ENCODE measurements at regions not wholly inside any gene's neighbourhood (a gene's known extent, or its start where the extent isn't known, plus 50 kb on each side); places are given as distances from the start of the nearest gene placed in this dataset.
"Not testable (repeated sequence)": the region's sequence is repeated elsewhere in the genome, so short reads cannot be mapped to it uniquely, and the experiment has no call there.

- ATAC-seq (no peak), DNase-seq (no peak)
- in situ Hi-C loops (cut with MboI; ENCODE audit: low sequenced_read_pairs in 4 of 4): no loop called here
- Histone ChIP-seq H3K27me3 (no peaks in the 10 kb centered on the region), H3K27ac (no peak overlapping the region), H3K4me3 (no peak overlapping the region), H3K36me3 (no peaks in the 10 kb centered on the region), H3K4me1 (no peaks in the 10 kb centered on the region), H3K9me3 (no peaks in the 10 kb centered on the region)
- intact Hi-C loops (cut with DNase I; ENCODE audit: low total_unique reads): no loop called here
- TF ChIP-seq CTCF (IDR thresholded peaks at IDR 0.05 in 4 of 5, conservative IDR thresholded peaks at IDR 0.05 in 1 of 5) (no peak), POLR2A (IDR thresholded peaks at IDR 0.05) (no peak)
Measured at GRCh38 chr5:164324239-164324638, 818.8 kb downstream of the MAT2B start.

DNA sequence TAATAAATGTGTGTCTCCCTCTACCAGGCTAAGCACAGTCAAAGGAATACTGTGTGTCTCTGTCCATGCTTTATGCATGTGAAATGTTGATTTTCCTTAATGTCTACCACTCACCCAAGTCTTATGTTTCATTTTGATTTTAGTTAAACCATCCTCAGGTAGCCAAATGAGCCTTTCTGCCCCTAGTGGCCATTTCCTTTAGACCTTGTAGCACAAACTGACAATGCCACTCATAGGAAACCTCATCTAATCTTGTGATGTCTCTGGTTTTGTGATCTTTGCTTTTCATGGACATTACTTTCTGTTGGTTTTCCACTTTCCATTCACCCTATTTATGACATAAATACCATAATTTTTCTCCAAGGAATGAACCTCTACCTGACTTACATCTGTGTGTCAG, 820.8 kb downstream of the MAT2B start:
- no peaks in the 10 kb centered on the region for H3K27me3 ChIP-seq
- no peak for ATAC-seq
- no peaks in the 10 kb centered on the region for H3K9me3 ChIP-seq
- TF ChIP-seq CTCF (IDR thresholded peaks at IDR 0.05 in 4 of 5, conservative IDR thresholded peaks at IDR 0.05 in 1 of 5) (no peak), POLR2A (IDR thresholded peaks at IDR 0.05) (no peak)
- H3K27ac ChIP-seq: no peak overlapping the region
- no peaks in the 10 kb centered on the region for H3K36me3 ChIP-seq
- H3K4me1 ChIP-seq: no peaks in the 10 kb centered on the region
- no peak overlapping the region for H3K4me3 ChIP-seq
- no peak for DNase-seq
- intact Hi-C loops (cut with DNase I; ENCODE audit: low total_unique reads) (no loop called here), in situ Hi-C loops (cut with MboI; ENCODE audit: low sequenced_read_pairs in 4 of 4) (no loop called here)

DNA sequence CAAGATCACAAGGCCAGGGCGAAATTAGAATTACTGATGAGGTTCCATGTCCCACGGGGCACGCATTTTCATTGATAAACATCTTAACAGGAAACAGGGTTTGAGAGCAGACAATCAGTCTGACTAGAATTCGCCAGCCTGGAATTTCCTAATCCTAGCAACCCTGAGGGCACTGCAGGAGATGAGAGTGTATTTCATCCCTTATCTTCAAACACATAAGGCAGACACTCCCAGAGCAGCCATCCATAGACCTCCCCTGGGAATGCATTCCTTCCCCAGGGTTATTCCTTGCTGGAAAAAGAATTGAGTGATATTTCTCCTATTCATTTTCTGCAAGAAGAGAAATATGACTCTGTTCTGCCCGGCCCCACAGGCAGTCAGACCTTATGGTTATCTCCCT, 821.7 kb downstream of the MAT2B start:
- DNase-seq; intact Hi-C loops (cut with DNase I; ENCODE audit: low total_unique reads); ATAC-seq; H3K4me3 ChIP-seq; H3K4me1 ChIP-seq; H3K27me3 ChIP-seq; H3K36me3 ChIP-seq; in situ Hi-C loops (cut with MboI; ENCODE audit: low sequenced_read_pairs in 4 of 4); H3K27ac ChIP-seq; H3K9me3 ChIP-seq: not testable (repeated sequence)

DNA sequence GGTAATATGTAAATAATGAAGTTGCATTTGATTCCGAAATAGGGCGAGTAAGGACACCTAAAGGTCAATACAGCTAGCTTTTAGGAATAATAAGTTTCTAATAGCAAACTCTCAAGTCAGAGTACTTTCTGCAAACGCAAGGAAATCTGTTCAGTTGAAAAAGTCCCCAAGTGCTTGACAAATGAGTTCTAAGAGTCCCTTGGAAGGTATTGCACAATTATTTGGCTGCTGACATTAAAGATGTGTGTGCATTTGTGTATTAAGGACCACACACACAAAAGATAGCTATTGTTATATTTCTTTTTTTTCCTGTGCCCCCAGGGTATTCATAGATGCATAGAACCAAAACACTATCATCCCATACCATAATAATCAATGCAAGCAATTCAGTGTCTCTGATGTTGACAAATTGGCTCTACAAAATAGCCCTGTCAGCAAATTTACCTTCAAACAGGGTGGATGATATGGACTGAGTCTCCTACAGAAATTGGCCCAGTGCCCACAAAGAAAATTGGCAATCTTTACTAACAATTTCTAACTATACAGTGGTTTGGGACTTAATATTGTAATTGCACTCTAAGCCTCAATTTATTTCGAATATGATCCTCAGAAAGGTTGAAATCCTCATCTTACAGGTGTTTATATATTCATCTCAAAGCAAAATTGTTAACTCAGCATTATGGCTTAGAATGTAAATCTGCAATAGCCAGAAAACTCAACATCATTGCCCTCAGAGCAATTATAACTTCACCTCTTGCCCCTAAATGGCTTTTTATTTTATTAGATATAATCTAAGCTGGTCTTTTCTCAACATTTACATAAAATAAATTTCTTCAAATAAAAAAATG, 827.2 kb downstream of the MAT2B start:
- no peaks in the 10 kb centered on the region for H3K4me1 ChIP-seq
- no peak for TF ChIP-seq POLR2A (IDR thresholded peaks at IDR 0.05)
- TF ChIP-seq CTCF (IDR thresholded peaks at IDR 0.05 in 4 of 5, conservative IDR thresholded peaks at IDR 0.05 in 1 of 5): no peak
- in situ Hi-C loops (cut with MboI; ENCODE audit: low sequenced_read_pairs in 4 of 4) (no loop called here), intact Hi-C loops (cut with DNase I; ENCODE audit: low total_unique reads) (no loop called here)
- H3K27me3 ChIP-seq: no peaks in the 10 kb centered on the region
- DNase-seq: no peak
- no peak overlapping the region for H3K27ac ChIP-seq
- no peak overlapping the region for H3K4me3 ChIP-seq
- no peaks in the 10 kb centered on the region for H3K36me3 ChIP-seq
- no peak for ATAC-seq
- H3K9me3 ChIP-seq: no peaks in the 10 kb centered on the region

DNA sequence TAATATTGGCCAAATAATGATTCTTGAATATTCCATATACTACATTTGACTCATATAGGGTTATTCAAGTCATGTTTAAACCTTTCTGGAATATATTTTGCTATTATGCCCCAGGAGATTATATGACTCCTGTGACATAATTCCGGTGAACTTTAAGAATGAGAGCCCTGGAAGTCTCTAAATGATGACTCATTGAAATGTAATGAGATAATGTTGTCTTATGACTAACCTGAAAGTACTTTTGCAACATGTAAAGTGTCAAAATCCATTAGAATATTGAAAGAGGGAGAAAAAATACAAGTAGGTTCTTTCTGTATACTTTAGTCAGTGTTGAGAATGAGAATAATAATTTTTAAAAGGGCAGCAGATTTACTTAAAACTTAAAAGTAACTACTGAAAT, 830.4 kb downstream of the MAT2B start:
- no peaks in the 10 kb centered on the region for H3K27me3 ChIP-seq
- H3K36me3 ChIP-seq: no peaks in the 10 kb centered on the region
- in situ Hi-C loops (cut with MboI; ENCODE audit: low sequenced_read_pairs in 4 of 4): no loop called here
- H3K4me1 ChIP-seq: no peaks in the 10 kb centered on the region
- DNase-seq: no peak
- ATAC-seq: no peak
- TF ChIP-seq POLR2A (IDR thresholded peaks at IDR 0.05) (no peak), CTCF (IDR thresholded peaks at IDR 0.05 in 4 of 5, conservative IDR thresholded peaks at IDR 0.05 in 1 of 5) (no peak)
- H3K9me3 ChIP-seq: no peaks in the 10 kb centered on the region
- H3K4me3 ChIP-seq: no peak overlapping the region
- H3K27ac ChIP-seq: no peak overlapping the region
- intact Hi-C loops (cut with DNase I; ENCODE audit: low total_unique reads): no loop called here

Measured in gastrocnemius medialis (tissue), 4 donors.